Thyroid gland (tissue), 4 donors: ENCODE measurements at regions not wholly inside any gene's neighbourhood (a gene's known extent, or its start where the extent isn't known, plus 50 kb on each side); places are given as distances from the start of the nearest gene placed in this dataset.

Experiments
- CTCF ChIP-seq, 6 experiments: fragments of 200-600 bp in 3 of 6; fragments of 450-650 bp in 3 of 6; sonication (generic) in 3 of 6; IDR thresholded peaks; one replicate each; pipeline ENCODE4 v1.5.1; 2016 to 2019; ENCODE audit warnings: antibody characterized with exemption in 6 of 6, mild to moderate bottlenecking in 2 of 6, inconsistent platforms in 1 of 6, moderate library complexity in 1 of 6
- POLR2A ChIP-seq, 2 donors: fragments of 450-650 bp; IDR thresholded peaks; one replicate each; pipeline ENCODE4 v1.6.1; 2017; ENCODE audit warnings: antibody characterized with exemption in 2 of 2, mild to moderate bottlenecking in 2 of 2, moderate library complexity in 1 of 2

- no peak for TF ChIP-seq CTCF (IDR thresholded peaks at IDR 0.05)
- TF ChIP-seq POLR2A (IDR thresholded peaks at IDR 0.05), result no peak
These were observed 81.4 kb upstream of the PSMD7 start for GRCh38 chr16:74215249-74215648.
